HL-60/S4 (cell line): ENCODE measurements at regions not wholly inside any gene's neighbourhood (a gene's known extent, or its start where the extent isn't known, plus 50 kb on each side); places are given as distances from the start of the nearest gene placed in this dataset.

ENCODE experiments used
- in situ Hi-C: fragments of 300-500 bp; cut with MboI; formaldehyde crosslinking; loops from 2 replicates; pipeline ENCODE4 v1.14.3; 2022; ENCODE audit warnings: low sequenced_read_pairs

- in situ Hi-C loops: no loop called here
Measured at GRCh38 chr2:41735006-41735405, 312.8 kb upstream of the PKDCC start.

- in situ Hi-C loops: no loop called here
Measured at GRCh38 chr2:41735476-41735875, 312.3 kb upstream of the PKDCC start.

DNA sequence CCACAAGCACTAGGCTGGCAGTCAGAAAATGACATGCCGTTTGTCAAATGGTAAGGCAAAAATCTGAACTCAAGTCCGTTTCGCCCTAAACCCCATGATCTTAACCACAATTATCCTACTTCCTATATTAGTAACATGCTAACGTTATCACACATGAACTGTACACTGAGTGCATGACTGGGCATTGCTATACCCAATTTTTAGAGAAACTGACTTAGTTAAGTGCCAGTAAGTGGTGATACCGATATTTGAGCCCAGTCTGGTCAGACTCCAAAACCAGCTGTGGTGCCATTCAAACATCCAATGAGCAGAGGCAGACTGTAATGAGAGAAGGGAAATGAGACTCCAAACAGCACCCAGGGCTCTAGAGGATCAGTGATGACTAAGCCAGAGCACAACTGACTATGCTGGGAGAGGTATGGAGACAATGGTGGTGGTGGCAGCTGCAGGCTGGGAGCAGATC, 311.7 kb upstream of the PKDCC start:
- in situ Hi-C loops: no loop called here

GRCh38 chr2:41736586-41736985, 311.2 kb upstream of the PKDCC start:
- in situ Hi-C loops: no loop called here

DNA sequence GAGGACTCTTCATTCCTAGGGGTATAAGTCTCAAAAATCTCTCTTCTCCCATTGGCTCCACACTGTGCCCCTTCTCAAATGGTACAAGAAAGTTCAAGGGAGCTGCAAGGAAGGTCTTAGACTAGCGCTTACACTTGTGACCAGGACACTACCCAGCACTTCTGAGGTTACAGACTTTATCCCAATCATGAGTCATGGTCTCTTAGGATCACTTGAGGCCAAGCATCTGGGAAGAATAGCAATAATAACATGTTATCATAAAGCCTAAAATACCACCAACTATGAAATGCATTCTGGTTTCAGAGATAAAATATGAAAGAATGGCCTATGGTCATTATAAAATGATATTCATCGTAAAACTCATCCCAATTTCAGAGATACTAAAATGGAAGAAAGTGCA, 309.9 kb upstream of the PKDCC start:
- in situ Hi-C loops: no loop called here

DNA sequence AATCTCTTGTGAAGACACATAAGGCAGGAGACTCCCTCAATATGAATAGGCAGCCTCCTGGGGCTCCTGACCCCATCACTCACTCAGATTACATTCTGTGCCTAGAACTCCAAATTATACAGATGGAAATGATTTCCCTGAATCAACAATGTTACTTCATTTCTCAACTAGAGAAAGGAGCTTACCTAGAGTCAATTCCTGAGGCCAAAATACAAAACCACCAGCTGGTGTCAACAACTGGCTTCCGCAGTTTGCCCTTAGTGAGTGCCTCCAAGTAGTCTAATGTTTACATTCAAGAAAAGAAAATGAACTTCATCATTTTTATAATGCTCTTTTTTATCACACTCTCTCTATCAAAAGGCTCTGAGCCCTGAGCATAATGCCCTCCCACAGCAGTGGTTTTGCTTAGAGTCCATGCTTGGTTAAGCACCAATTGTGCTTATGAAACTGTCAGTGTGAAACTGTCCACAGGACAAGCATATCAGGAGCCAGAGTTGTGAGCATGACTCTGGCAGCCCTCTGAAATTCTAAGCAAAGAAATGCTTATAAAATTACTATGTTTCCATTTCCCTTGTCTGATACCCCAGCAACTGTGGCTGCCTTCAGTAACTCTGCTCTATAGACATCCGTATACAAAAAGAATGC, 305.7 kb upstream of the PKDCC start:
- in situ Hi-C loops: no loop called here

DNA sequence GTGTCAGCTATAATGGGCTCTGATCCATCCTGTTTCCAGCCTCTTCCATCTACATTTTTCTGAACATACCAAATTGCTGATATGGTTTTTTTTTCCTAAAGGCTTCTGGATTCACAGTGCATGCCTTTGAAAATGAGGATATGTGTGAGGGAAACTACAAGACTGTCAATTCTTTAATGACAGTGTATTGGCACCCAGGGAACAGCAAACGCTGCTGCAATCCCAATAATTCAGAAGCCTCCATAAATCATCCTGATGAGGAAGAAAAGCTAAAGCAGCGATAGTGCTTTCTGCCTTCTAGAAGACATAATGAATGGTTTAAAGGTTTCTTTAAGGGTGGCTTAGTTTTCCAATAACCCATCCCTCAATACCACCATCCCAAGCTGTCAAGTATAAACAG, 304.5 kb upstream of the PKDCC start:
- in situ Hi-C loops: no loop called here

DNA sequence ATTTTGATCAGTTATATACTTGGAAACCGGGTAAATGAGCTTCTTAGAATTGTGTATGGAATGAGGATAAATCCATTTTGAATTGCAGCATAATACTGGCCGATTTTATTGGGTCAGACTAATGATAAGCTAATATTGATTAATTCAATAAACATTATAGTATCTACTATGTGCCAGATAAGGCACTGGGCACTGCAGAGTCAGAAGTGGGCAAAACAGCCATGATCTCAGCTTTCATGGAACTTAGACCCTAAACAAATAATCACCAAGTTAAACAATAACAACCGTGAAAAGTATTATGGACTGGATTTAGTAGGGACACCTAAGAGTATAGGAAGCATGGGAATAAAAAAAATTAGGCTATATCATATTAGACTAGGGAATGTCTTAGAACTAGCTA, 297.0 kb upstream of the PKDCC start:
- in situ Hi-C loops: no loop called here

- in situ Hi-C loops: no loop called here
Measured at GRCh38 chr2:41759880-41760279, 287.9 kb upstream of the PKDCC start.

GRCh38 chr2:41763141-41763540, 284.7 kb upstream of the PKDCC start:
- in situ Hi-C loops: no loop called here

DNA sequence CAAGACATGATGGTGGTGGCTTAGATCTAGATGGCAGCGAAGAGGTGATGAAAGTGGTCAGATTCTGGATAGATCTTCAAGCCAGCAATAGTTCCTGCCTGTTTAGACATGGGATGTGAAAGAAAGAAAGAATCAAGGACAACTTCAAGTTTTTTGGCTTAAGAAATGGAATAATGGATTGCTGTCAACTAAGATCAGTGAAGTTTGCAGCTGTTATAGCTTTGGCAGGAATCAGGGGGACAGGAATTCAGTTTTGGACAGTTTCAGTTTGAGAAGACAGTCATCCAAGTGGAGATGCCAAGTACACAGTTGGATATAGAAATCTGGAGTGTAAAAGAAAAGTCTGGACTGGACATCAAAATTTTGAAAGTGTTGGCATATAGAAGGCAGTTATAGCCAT, 283.7 kb upstream of the PKDCC start:
- in situ Hi-C loops: no loop called here

GRCh38 chr2:41764919-41765318, 282.9 kb upstream of the PKDCC start:
- in situ Hi-C loops: no loop called here

DNA sequence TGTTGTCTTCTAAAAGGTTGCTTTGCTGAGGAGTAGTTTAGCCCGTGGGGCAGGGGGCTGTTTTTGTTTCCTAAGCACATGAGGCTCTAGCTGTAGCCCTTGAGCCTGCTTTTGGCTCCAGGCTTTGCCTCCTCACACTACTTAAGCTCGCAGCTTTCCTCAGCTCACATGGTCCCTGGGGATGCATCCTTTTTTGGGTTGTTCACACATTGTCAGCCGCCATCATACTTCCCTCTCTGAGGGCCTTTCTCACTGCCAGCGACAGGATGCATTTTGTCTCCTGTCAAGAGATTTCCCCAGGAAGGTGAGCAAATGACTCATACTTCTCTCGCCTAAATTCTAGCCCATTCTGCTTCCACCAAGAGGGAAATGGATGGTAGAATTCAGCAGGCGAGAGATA, 279.5 kb upstream of the PKDCC start:
- in situ Hi-C loops: no loop called here

- in situ Hi-C loops: no loop called here
Measured at GRCh38 chr2:41771710-41772109, 276.1 kb upstream of the PKDCC start.

DNA sequence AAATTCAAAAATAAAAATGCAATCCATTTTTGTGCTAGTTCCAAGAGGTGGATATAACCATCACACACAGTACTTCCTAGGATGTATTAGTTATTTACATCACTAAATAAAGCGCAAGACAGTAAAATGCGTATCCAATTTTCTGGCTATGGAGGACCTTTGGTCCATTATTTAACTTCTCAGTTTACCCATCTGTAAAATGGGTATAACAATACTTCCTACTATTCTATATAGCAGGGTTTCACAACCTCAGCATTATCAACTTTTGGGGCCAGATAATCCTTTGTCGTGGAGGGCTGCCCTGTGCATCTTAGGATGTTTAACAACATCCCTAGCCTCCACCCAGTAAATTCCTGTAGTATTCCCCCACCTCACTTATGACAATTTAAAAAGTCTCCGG, 275.1 kb upstream of the PKDCC start:
- in situ Hi-C loops: no loop called here

DNA sequence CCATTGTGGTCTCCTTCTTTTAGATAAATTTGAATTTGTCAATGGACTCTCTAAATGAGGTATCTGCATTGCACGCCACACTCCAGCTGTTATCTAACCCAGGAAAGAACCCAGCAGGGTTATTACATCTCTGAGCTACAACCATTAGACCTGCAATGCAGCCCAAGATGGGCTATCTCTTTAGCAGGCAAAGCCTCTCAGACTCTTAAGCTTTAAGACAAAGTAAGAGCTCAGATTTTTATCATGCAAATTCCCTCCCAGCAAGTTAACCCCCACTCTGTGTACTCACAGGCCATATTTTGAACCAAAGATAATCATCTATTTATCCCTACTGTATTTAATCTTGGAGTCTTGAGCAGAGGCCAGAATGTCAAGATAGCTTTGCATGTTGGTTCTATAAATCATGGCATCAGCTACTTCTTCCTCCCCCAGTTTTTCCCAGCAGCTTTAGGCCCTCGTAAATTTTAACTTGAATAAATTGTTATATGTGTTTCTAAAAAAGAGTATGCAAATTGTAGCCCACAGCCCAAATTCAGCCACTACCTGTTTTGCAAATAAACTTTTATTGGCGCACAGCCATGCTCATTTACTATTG, 273.7 kb upstream of the PKDCC start:
- in situ Hi-C loops: no loop called here

DNA sequence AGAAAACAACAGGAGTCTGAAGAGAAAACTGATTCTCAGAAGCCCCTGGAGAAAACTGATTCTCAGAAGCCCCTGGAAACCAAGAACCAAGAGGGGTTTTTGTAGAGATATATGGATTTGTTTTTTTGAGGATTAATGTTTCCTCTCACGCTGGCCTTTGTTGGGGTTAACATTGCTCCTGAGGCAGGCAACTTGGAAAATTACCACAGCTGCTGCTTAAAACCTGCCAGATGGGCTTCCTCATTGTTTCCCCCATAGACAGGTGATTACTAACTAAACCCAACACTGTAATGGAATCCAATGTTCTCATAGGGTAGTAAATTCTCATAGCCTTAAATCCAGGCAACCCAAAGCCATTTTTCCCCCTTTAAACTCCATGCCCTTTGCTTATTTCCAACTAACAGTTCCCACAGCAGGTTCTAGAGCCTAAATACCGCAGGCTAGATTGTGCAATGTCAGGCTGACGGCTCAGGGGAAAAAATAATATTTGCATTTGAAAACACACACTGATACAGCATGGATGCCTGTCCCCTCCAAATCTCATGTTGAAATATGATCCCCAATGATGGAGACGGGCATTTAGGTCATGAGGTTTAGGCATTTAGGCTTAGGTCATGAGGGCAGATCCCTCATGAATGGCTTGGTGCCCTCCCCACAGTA, 272.3 kb upstream of the PKDCC start:
- in situ Hi-C loops: no loop called here

DNA sequence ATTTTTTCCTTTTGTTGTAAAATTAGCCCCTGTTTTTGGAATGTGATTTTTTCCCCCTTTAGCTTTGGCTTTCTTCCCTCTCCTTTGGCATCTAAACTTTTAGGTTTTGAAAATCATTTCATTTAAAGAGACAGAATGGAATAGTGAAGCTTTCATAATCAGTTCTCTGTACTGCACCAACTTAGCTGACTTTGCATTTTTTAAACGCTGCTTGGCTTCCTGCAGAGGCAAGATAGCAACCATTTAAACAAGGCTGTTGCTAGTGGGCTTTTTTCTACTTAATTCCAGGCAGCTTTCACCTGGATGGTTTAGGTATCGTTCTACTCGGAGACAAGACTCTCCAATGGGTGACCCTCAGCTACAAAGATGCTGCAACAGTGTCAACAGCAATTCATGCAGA, 267.9 kb upstream of the PKDCC start:
- in situ Hi-C loops: no loop called here

DNA sequence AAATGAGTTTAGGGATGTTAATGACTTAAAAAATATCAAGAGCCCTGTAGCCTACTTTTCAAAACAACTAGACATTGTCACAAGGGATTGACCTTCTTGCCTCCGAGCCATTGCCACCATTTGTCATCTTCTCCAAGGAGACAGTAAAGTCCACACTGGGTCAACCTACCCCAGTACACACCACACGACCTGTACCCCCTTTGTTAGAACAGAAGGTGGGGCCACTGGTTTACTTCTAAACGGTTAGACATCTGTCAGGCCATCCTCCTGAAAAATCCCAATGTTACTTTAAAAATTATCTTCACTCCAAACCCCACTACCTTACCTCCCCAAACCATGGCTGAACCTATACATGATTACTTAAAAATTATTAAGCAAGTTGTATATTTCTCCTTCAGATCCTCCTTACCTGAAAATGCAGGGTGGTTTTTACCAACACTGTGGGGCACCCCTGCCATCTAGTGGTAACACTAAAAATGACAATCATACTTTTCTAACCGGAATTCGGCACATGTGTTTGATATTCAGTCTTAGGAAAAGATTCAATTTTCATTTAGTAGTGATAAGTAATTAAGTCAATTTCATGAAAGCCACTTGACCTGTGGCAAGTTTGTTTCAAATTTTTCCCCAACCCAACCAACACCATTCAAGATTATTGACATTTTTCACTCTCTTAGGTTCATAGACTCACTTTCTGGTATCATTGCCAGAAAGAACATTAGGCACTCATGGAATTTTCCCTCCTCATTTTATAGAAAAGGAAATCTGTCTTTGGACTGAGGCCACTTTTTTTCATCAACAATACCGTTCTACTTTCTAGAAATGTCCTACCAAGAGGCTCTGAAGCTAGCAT, 265.3 kb upstream of the PKDCC start:
- in situ Hi-C loops: no loop called here

- in situ Hi-C loops: no loop called here
Measured at GRCh38 chr2:41784496-41784895, 263.3 kb upstream of the PKDCC start.

DNA sequence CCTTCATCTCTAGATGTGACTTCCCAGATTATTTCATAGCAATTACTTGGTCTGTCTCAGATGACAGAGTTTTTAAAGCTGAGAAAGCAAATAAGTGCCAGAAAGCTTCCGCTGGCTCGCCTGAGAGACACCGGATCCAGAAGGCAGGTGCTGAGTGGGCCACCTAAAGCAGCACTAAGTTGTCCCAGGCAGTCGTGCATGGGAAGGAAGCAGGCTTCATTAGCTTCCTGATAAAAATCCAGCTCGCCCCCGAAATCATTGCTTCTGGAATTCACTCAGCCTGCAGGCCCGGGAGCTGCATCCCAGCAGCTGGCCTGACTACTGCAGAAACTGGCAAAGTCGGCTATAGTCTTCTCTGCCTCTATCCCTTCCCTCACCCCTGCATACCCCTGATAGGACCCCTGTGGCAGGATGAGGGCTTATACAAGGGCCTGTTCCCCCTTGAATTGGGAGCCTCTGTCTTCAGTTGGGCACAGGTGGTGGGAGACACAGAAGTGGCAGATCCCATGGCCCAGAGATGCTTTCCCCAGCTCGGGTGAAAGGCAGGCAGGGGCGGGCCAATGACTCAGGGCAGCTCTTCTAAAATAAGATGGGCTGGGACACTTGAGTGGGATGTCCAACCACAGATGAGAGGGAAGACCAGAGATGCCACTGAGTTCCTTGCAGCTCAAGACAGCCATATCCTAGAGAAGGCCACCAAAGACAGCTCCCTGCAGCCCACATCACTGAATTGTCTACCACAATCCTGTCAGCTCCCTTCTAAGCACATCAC, 262.4 kb upstream of the PKDCC start:
- in situ Hi-C loops: no loop called here
